ENCODE measurements at regions not wholly inside any gene's neighbourhood (a gene's known extent, or its start where the extent isn't known, plus 50 kb on each side); places are given as distances from the start of the nearest gene placed in this dataset.
"Not testable (repeated sequence)": the region's sequence is repeated elsewhere in the genome, so short reads cannot be mapped to it uniquely, and the experiment has no call there.

GRCh38 chr4:4037399-4038138, 189.2 kb downstream of the OTOP1 start:
- TF ChIP-seq, protein P1, sequence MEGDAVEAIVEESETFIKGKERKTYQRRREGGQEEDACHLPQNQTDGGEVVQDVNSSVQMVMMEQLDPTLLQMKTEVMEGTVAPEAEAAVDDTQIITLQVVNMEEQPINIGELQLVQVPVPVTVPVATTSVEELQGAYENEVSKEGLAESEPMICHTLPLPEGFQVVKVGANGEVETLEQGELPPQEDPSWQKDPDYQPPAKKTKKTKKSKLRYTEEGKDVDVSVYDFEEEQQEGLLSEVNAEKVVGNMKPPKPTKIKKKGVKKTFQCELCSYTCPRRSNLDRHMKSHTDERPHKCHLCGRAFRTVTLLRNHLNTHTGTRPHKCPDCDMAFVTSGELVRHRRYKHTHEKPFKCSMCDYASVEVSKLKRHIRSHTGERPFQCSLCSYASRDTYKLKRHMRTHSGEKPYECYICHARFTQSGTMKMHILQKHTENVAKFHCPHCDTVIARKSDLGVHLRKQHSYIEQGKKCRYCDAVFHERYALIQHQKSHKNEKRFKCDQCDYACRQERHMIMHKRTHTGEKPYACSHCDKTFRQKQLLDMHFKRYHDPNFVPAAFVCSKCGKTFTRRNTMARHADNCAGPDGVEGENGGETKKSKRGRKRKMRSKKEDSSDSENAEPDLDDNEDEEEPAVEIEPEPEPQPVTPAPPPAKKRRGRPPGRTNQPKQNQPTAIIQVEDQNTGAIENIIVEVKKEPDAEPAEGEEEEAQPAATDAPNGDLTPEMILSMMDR (IDR thresholded peaks at IDR 0.05; ENCODE audit: poor library complexity, severe bottlenecking) = not testable (repeated sequence)
- not testable (repeated sequence) for TF ChIP-seq EP300 (conservative IDR thresholded peaks at IDR 0.05; ENCODE audit: poor library complexity, severe bottlenecking); POLR2AphosphoS5 (IDR thresholded peaks at IDR 0.05); EZH2 (IDR thresholded peaks at IDR 0.05; ENCODE audit: borderline replicate concordance, insufficient read depth, low read length, poor library complexity, severe bottlenecking); SMC3 (conservative IDR thresholded peaks at IDR 0.05; ENCODE audit: poor library complexity); TAF1 (IDR thresholded peaks at IDR 0.05; ENCODE audit: low read depth)
